ENCODE measurements at regions not wholly inside any gene's neighbourhood (a gene's known extent, or its start where the extent isn't known, plus 50 kb on each side); places are given as distances from the start of the nearest gene placed in this dataset.

DNA sequence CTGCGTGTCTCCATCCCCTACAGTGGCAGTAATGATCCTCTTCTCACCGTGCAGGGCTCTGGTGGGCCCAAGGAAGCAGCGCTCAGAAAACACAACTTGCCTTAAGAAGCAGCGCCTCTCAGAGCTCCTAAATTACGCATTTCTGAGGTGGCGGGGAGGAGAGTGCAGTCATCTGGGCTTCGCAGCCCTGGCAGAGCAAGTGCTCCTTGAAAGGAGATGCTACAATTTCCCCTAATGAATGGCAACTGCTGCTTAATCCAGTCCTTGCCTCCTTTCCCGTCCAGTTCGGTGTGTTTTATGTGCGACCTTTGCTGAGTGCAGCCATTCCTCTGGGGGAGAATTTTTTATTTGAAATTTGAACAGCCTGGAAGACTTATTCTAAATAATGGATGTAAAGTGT lies 287.3 kb downstream of the PTPRU start:
- Mint-ChIP-seq H3K36me3 (ENCODE audit: low read depth) (no peaks in the 10 kb centered on the region), H3K27me3 (ENCODE audit: insufficient read depth) (peaks cover 40% of the 10 kb centered on the region), H3K4me3 (no peak overlapping the region), H3K4me1 (peaks cover 28% of the 10 kb centered on the region), H3K27ac (no peak overlapping the region), H3K9me3 (peaks cover under 1% of the 10 kb centered on the region)
- 89 to 96% methylated on average over 10 of the region's 10 CpGs for WGBS, 2 experiments (ENCODE audit: insufficient coverage in 1 of 2, insufficient read length in 1 of 2)
- Histone ChIP-seq H3K27ac (ENCODE audit: low read depth, low read length) (no peak overlapping the region), H3K4me1 (ENCODE audit: control insufficient read depth, insufficient read depth, low read length) (peaks cover 3% of the 10 kb centered on the region), H3K4me3 (ENCODE audit: low read length) (no peak overlapping the region), H3K36me3 (ENCODE audit: control insufficient read depth, insufficient read depth, low read length) (no peaks in the 10 kb centered on the region), H3K9me3 (ENCODE audit: control insufficient read depth, low read length) (peaks cover under 1% of the 10 kb centered on the region), H3K9ac (ENCODE audit: extremely low read depth, low read length, poor library complexity, severe bottlenecking) (no peak overlapping the region), H3K27me3 (ENCODE audit: control insufficient read depth, insufficient read depth, low read length, poor library complexity, severe bottlenecking) (peaks cover 70% of the 10 kb centered on the region)
- peak; percentile 38 for DNase-seq
- no peak for TF ChIP-seq CTCF (conservative IDR thresholded peaks at IDR 0.05)

- 86 to 91% methylated on average over 2 to 5 of the region's 5 CpGs for WGBS, 2 experiments (ENCODE audit: insufficient coverage in 1 of 2, insufficient read length in 1 of 2)
- H3K9ac ChIP-seq (ENCODE audit: extremely low read depth, low read length, poor library complexity, severe bottlenecking) = no peak overlapping the region
- no peaks in the 10 kb centered on the region for H3K36me3 Mint-ChIP-seq (ENCODE audit: low read depth)
- peaks cover 40% of the 10 kb centered on the region for H3K27me3 Mint-ChIP-seq (ENCODE audit: insufficient read depth)
- peaks cover 3% of the 10 kb centered on the region for H3K4me1 ChIP-seq (ENCODE audit: control insufficient read depth, insufficient read depth, low read length)
- peaks cover 28% of the 10 kb centered on the region for H3K4me1 Mint-ChIP-seq
- DNase-seq = peak; percentile 42
- H3K9me3 ChIP-seq (ENCODE audit: control insufficient read depth, low read length) = no peaks in the 10 kb centered on the region
- H3K27me3 ChIP-seq (ENCODE audit: control insufficient read depth, insufficient read depth, low read length, poor library complexity, severe bottlenecking) = peaks cover 66% of the 10 kb centered on the region
- no peak for TF ChIP-seq CTCF (conservative IDR thresholded peaks at IDR 0.05)
- no peaks in the 10 kb centered on the region for H3K9me3 Mint-ChIP-seq
- no peak overlapping the region for H3K4me3 Mint-ChIP-seq
- H3K36me3 ChIP-seq (ENCODE audit: control insufficient read depth, insufficient read depth, low read length) = no peaks in the 10 kb centered on the region
- H3K27ac Mint-ChIP-seq = no peak overlapping the region
- H3K4me3 ChIP-seq (ENCODE audit: low read length) = no peak overlapping the region
- no peak overlapping the region for H3K27ac ChIP-seq (ENCODE audit: low read depth, low read length)
Observed at GRCh38 chr1:29523136-29523535, 286.8 kb downstream of the PTPRU start.

DNA sequence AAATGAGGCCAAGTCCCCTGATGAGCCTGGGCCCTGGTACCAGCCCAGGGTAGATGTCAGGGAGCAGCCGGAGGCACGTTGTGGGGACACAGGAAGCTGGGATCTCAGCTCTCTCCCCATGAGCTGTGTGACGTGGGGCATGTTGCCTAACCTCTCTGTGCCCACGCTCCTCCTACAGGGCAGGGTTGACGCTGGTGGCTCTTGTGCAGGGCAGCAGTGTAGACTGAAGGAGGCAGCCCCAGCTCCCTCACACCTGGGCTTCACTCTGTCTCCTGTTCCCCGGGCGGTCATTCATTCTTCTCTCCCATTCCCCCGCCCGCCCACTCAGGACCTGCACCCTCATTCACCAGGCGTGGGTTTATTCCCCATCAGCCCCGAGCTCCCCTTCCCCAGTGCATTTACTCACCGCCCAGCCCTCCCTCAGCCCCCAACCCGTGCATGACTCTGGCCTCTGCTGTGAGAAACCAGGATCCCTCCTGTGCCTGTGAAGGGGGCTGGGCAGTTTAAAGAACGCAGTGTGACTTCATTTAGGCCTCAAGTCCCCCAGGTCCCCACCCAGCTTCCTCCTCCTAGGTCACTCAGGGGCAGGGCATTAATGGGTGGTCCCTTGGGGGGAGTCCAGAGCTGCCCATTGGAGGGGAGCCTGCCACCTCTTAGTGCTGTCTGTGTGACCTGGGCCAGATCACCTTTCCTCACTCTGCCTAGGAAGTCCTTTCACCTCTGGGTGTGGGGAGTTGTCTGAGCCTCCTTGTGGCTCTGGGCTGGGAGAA lies 285.7 kb downstream of the PTPRU start:
- H3K9ac ChIP-seq (ENCODE audit: extremely low read depth, low read length, poor library complexity, severe bottlenecking) = no peak overlapping the region
- Mint-ChIP-seq H3K36me3 (ENCODE audit: low read depth) (no peaks in the 10 kb centered on the region), H3K4me1 (peaks cover 23% of the 10 kb centered on the region), H3K4me3 (no peak overlapping the region), H3K9me3 (no peaks in the 10 kb centered on the region), H3K27ac (no peak overlapping the region), H3K27me3 (ENCODE audit: insufficient read depth) (peaks cover 36% of the 10 kb centered on the region)
- no peaks in the 10 kb centered on the region for H3K4me1 ChIP-seq (ENCODE audit: control insufficient read depth, insufficient read depth, low read length)
- TF ChIP-seq CTCF (conservative IDR thresholded peaks at IDR 0.05) = no peak
- no peak overlapping the region for H3K27ac ChIP-seq (ENCODE audit: low read depth, low read length)
- H3K4me3 ChIP-seq (ENCODE audit: low read length) = no peak overlapping the region
- no peaks in the 10 kb centered on the region for H3K36me3 ChIP-seq (ENCODE audit: control insufficient read depth, insufficient read depth, low read length)
- H3K9me3 ChIP-seq (ENCODE audit: control insufficient read depth, low read length) = no peaks in the 10 kb centered on the region
- 70 to 77% methylated on average over 6 to 14 of the region's 14 CpGs for WGBS, 2 experiments (ENCODE audit: insufficient coverage in 1 of 2, insufficient read length in 1 of 2)
- H3K27me3 ChIP-seq (ENCODE audit: control insufficient read depth, insufficient read depth, low read length, poor library complexity, severe bottlenecking) = peaks cover 56% of the 10 kb centered on the region
- peak; percentile 52 for DNase-seq

Data from endodermal cell (in vitro differentiated cells).